ENCODE measurements at regions not wholly inside any gene's neighbourhood (a gene's known extent, or its start where the extent isn't known, plus 50 kb on each side); places are given as distances from the start of the nearest gene placed in this dataset.

GRCh38 chr4:184939978-184940377 is 78.3 kb upstream of the HELT start:
- Histone ChIP-seq H3K36me3 (ENCODE audit: control insufficient read depth, insufficient read depth, low read length) (no peaks in the 10 kb centered on the region), H3K27me3 (ENCODE audit: control insufficient read depth, insufficient read depth, low read length) (no peaks in the 10 kb centered on the region), H3K27ac (ENCODE audit: insufficient read depth, low read length) (no peak overlapping the region), H3K9ac (ENCODE audit: insufficient read depth, low read length) (no peak overlapping the region), H3K4me1 (ENCODE audit: control insufficient read depth, extremely low read depth, insufficient read depth, low read length) (no peaks in the 10 kb centered on the region), H3K79me2 (ENCODE audit: control insufficient read depth, insufficient read depth, low read length) (no peaks in the 10 kb centered on the region), H3K4me2 (ENCODE audit: extremely low read depth, insufficient read depth, low read length) (no peak overlapping the region), H3K9me3 (ENCODE audit: control insufficient read depth, insufficient read depth, low read depth, low read length) (no peaks in the 10 kb centered on the region), H2AFZ (ENCODE audit: low read length) (no peak overlapping the region), H4K20me1 (ENCODE audit: control insufficient read depth, extremely low read depth, insufficient read depth, low read length) (no peaks in the 10 kb centered on the region), H3K4me3 (replicated peaks in 1 of 4; ENCODE audit: control extremely low read depth in 1 of 4, insufficient read depth in 1 of 4, low read depth in 3 of 4, low read length in 4 of 4) (no peak overlapping the region)
- DNase-seq (ENCODE audit: low read depth in 2 of 2) = no peak
- TF ChIP-seq EZH2 (IDR thresholded peaks at IDR 0.05; ENCODE audit: low read length, missing control alignments) = no peak
- TF ChIP-seq, protein P1, sequence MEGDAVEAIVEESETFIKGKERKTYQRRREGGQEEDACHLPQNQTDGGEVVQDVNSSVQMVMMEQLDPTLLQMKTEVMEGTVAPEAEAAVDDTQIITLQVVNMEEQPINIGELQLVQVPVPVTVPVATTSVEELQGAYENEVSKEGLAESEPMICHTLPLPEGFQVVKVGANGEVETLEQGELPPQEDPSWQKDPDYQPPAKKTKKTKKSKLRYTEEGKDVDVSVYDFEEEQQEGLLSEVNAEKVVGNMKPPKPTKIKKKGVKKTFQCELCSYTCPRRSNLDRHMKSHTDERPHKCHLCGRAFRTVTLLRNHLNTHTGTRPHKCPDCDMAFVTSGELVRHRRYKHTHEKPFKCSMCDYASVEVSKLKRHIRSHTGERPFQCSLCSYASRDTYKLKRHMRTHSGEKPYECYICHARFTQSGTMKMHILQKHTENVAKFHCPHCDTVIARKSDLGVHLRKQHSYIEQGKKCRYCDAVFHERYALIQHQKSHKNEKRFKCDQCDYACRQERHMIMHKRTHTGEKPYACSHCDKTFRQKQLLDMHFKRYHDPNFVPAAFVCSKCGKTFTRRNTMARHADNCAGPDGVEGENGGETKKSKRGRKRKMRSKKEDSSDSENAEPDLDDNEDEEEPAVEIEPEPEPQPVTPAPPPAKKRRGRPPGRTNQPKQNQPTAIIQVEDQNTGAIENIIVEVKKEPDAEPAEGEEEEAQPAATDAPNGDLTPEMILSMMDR (conservative IDR thresholded peaks at IDR 0.05 in 1 of 2, IDR thresholded peaks at IDR 0.05 in 1 of 2; ENCODE audit: low read depth in 1 of 2, low read length in 2 of 2) = no peak

DNA sequence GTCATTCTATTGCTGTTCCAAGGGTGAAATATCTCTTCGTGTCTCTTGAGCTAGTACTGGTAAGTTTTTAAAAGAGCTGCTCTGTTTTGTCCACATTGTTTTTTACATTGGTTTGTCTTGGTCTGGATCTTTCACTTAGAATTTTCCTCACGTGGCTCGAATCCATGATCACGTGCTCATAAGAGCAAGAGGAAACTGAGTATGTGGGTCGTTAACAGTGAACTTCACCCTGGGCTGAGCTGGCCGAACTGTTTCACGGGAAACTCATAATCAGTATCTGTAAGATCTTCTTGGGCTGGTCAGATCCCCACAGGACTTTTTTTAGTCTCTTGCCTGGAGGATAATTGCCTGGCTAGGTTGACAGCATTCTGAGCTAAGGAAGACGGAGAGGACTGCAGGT is 77.8 kb upstream of the HELT start:
- Histone ChIP-seq H3K4me2 (ENCODE audit: extremely low read depth, insufficient read depth, low read length) (no peak overlapping the region), H3K4me3 (replicated peaks in 1 of 4; ENCODE audit: control extremely low read depth in 1 of 4, insufficient read depth in 1 of 4, low read depth in 3 of 4, low read length in 4 of 4) (no peak overlapping the region), H3K9me3 (ENCODE audit: control insufficient read depth, insufficient read depth, low read depth, low read length) (no peaks in the 10 kb centered on the region), H3K79me2 (ENCODE audit: control insufficient read depth, insufficient read depth, low read length) (no peaks in the 10 kb centered on the region), H2AFZ (ENCODE audit: low read length) (no peak overlapping the region), H3K9ac (ENCODE audit: insufficient read depth, low read length) (no peak overlapping the region), H3K36me3 (ENCODE audit: control insufficient read depth, insufficient read depth, low read length) (no peaks in the 10 kb centered on the region), H4K20me1 (ENCODE audit: control insufficient read depth, extremely low read depth, insufficient read depth, low read length) (no peaks in the 10 kb centered on the region), H3K27ac (ENCODE audit: insufficient read depth, low read length) (no peak overlapping the region), H3K27me3 (ENCODE audit: control insufficient read depth, insufficient read depth, low read length) (no peaks in the 10 kb centered on the region), H3K4me1 (ENCODE audit: control insufficient read depth, extremely low read depth, insufficient read depth, low read length) (no peaks in the 10 kb centered on the region)
- no peak for DNase-seq (ENCODE audit: low read depth in 2 of 2)
- TF ChIP-seq, protein P1 (conservative IDR thresholded peaks at IDR 0.05 in 1 of 2, IDR thresholded peaks at IDR 0.05 in 1 of 2; ENCODE audit: low read depth in 1 of 2, low read length in 2 of 2) = no peak
- TF ChIP-seq EZH2 (IDR thresholded peaks at IDR 0.05; ENCODE audit: low read length, missing control alignments) = no peak

DNA sequence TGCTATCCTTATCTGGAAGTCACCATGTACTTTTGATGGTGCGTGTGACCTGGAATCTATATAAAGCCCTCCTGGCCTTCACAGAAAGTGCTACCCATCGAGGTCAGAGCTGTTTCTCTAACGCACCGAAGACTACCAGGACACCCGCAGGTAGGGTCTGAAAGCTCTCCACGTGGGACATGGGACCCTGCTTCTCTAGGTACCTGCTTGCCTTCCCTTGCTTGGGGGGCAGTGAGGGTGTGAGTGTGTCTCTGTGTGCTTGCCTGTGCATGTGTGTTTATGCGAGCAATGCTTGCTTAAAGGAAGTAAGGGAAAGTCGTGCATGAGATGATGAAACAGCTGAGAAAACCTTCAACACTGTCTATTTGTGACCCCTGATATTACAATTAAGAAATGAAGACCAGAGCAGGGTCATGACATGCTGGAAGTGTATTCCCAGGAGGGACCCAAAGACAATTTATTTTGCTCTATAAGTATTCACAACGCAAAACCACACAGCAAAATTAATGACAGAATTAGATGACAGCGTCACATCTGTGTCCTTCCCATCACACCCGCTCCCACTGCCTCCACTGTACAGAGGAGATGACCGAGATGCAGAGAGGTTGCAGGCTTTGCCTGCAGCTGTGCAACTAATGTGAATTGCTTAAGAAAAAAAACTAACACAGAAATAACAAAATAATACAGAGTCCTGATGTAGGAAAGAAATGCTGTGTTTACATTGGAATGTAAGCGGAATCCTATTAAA is 76.4 kb upstream of the HELT start:
- Histone ChIP-seq H3K4me1 (ENCODE audit: control insufficient read depth, extremely low read depth, insufficient read depth, low read length) (no peaks in the 10 kb centered on the region), H3K4me2 (ENCODE audit: extremely low read depth, insufficient read depth, low read length) (no peak overlapping the region), H3K27ac (ENCODE audit: insufficient read depth, low read length) (no peak overlapping the region), H3K9me3 (ENCODE audit: control insufficient read depth, insufficient read depth, low read depth, low read length) (no peaks in the 10 kb centered on the region), H3K4me3 (replicated peaks in 1 of 4; ENCODE audit: control extremely low read depth in 1 of 4, insufficient read depth in 1 of 4, low read depth in 3 of 4, low read length in 4 of 4) (no peak overlapping the region), H3K27me3 (ENCODE audit: control insufficient read depth, insufficient read depth, low read length) (no peaks in the 10 kb centered on the region), H3K36me3 (ENCODE audit: control insufficient read depth, insufficient read depth, low read length) (no peaks in the 10 kb centered on the region), H2AFZ (ENCODE audit: low read length) (no peak overlapping the region), H3K79me2 (ENCODE audit: control insufficient read depth, insufficient read depth, low read length) (no peaks in the 10 kb centered on the region), H3K9ac (ENCODE audit: insufficient read depth, low read length) (no peak overlapping the region), H4K20me1 (ENCODE audit: control insufficient read depth, extremely low read depth, insufficient read depth, low read length) (no peaks in the 10 kb centered on the region)
- no peak for DNase-seq (ENCODE audit: low read depth in 2 of 2)
- no peak for TF ChIP-seq EZH2 (IDR thresholded peaks at IDR 0.05; ENCODE audit: low read length, missing control alignments)
- TF ChIP-seq, protein P1 (conservative IDR thresholded peaks at IDR 0.05 in 1 of 2, IDR thresholded peaks at IDR 0.05 in 1 of 2; ENCODE audit: low read depth in 1 of 2, low read length in 2 of 2) = no peak

Data from fibroblast of lung (primary cell).